Smooth muscle cell (in vitro differentiated cells): ENCODE measurements at regions not wholly inside any gene's neighbourhood (a gene's known extent, or its start where the extent isn't known, plus 50 kb on each side); places are given as distances from the start of the nearest gene placed in this dataset.

Experiments
- DNase-seq: peaks from one replicate; lab custom pipeline; 2025; ENCODE audit not compliant: unreplicated experiment; lab: John Stamatoyannopoulos, UW
- H2AFZ ChIP-seq: fragments of 200-600 bp; sonication (generic); 2 replicates; pipeline ENCODE4 v1.6.0; 2016; ENCODE audit warnings: antibody characterized with exemption, low read depth, mild to moderate bottlenecking
- H3F3A ChIP-seq: fragments of 200-600 bp; sonication (generic); 2 replicates; pipeline ENCODE4 v1.6.0; 2017; ENCODE audit warnings: antibody characterized with exemption, low read depth
- H3K27ac ChIP-seq: fragments of 200-600 bp; sonication (generic); 2 replicates; pipeline ENCODE4 v1.5.1; 2016; ENCODE audit warnings: low read depth, mild to moderate bottlenecking
- H3K27me3 ChIP-seq: fragments of 200-600 bp; sonication (generic); 2 replicates; pipeline ENCODE4 v1.6.1; 2016; ENCODE audit warnings: low read depth, mild to moderate bottlenecking
- H3K36me3 ChIP-seq: fragments of 200-600 bp; sonication (generic); 2 replicates; pipeline ENCODE4 v1.5.1; 2016; ENCODE audit warnings: low read depth
- H3K4me1 ChIP-seq: fragments of 200-600 bp; sonication (generic); 2 replicates; pipeline ENCODE4 v1.5.1; 2016; ENCODE audit warnings: low read depth
- H3K4me2 ChIP-seq: fragments of 200-600 bp; sonication (generic); 2 replicates; pipeline ENCODE4 v1.6.0; 2016; ENCODE audit warnings: mild to moderate bottlenecking
- H3K4me3 ChIP-seq: fragments of 200-600 bp; sonication (generic); 2 replicates; pipeline ENCODE4 v1.5.1; 2016; ENCODE audit warnings: mild to moderate bottlenecking
- H3K79me2 ChIP-seq: fragments of 200-600 bp; sonication (generic); 2 replicates; pipeline ENCODE4 v1.6.0; 2016; ENCODE audit warnings: low read depth, mild to moderate bottlenecking
- H3K9ac ChIP-seq: fragments of 200-600 bp; sonication (generic); 2 replicates; pipeline ENCODE4 v1.6.0; 2016; ENCODE audit warnings: low read depth
- H3K9me3 ChIP-seq: fragments of 200-600 bp; sonication (generic); replicated peaks from 2 replicates; pipeline ENCODE4 v1.5.1; 2016; ENCODE audit warnings: low read depth
- H4K20me1 ChIP-seq: fragments of 200-600 bp; sonication (generic); 2 replicates; pipeline ENCODE4 v1.6.0; 2016; ENCODE audit warnings: low read depth
- WGBS: methylation state at CpG from one replicate; pipeline ENCODE4 v1.1.7; 2016; ENCODE audit warnings: low lambda C conversion rate; 5-methylcytosine and 5-hydroxymethylcytosine counted together
- TF ChIP-seq, protein P1 (sequence below): fragments of 200-600 bp; sonication (generic); IDR thresholded peaks from 2 replicates; pipeline ENCODE4 v1.5.1; 2017; ENCODE audit warnings: borderline replicate concordance, mild to moderate bottlenecking, antibody characterized with exemption; ENCODE audit not compliant: insufficient read depth, poor library complexity, severe bottlenecking

DNA sequence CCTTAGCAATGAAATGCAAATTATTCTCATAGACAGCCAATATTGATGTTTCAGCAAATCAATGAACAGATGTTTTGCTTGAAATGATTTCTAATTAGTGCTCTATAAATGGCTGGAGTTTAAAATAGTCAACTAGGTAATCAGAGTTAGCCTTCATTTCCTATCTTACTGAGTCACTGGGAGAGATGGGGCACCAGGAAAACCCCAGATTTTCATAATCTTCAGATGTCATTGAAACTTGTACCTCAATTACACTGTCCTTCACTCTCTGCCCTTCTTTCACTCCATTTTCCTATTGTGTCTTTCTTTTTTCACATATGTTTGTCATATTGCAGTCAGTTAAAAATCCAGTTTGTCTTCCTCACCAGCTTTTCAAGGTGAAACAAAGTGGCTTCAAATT lies 92.7 kb downstream of the C12orf75 start:
- Histone ChIP-seq H3K4me3 (no peak overlapping the region), H3K9ac (no peak overlapping the region), H3K79me2 (no peaks in the 10 kb centered on the region), H3K4me1 (peaks cover 8% of the 10 kb centered on the region), H3K9me3 (no peaks in the 10 kb centered on the region), H3K4me2 (no peak overlapping the region), H4K20me1 (no peaks in the 10 kb centered on the region), H3F3A (peaks cover 4% of the 10 kb centered on the region), H3K27me3 (no peaks in the 10 kb centered on the region), H3K27ac (no peak overlapping the region), H2AFZ (no peak overlapping the region), H3K36me3 (no peaks in the 10 kb centered on the region)
- DNase-seq, result no peak
- TF ChIP-seq, protein P1, sequence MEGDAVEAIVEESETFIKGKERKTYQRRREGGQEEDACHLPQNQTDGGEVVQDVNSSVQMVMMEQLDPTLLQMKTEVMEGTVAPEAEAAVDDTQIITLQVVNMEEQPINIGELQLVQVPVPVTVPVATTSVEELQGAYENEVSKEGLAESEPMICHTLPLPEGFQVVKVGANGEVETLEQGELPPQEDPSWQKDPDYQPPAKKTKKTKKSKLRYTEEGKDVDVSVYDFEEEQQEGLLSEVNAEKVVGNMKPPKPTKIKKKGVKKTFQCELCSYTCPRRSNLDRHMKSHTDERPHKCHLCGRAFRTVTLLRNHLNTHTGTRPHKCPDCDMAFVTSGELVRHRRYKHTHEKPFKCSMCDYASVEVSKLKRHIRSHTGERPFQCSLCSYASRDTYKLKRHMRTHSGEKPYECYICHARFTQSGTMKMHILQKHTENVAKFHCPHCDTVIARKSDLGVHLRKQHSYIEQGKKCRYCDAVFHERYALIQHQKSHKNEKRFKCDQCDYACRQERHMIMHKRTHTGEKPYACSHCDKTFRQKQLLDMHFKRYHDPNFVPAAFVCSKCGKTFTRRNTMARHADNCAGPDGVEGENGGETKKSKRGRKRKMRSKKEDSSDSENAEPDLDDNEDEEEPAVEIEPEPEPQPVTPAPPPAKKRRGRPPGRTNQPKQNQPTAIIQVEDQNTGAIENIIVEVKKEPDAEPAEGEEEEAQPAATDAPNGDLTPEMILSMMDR, result no peak

DNA sequence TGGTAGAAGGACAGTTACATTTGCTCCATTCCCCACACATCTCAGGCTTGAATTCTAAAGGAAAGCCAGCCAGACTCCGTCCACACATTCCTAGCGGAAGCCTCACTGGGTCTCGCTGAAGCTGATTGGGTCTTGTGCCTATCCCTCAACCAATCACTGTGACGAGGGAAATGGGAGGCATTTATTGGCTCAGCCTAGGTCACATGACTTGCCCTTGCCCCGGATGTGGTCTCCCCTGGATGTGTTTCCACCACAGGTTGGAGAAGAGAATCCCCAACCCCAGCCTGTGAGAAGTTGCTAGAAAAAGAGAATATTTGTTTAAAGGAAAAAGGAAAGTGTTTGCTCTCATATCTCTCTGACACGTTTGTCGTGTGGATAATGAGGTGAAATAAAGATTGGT lies 93.4 kb downstream of the C12orf75 start:
- no peaks in the 10 kb centered on the region for H3K36me3 ChIP-seq
- no peak overlapping the region for H2AFZ ChIP-seq
- WGBS, result 98% methylated on average over 7 of the region's 7 CpGs
- no peaks in the 10 kb centered on the region for H4K20me1 ChIP-seq
- peaks cover 2% of the 10 kb centered on the region for H3K4me1 ChIP-seq
- TF ChIP-seq, protein P1, result no peak
- H3K27me3 ChIP-seq, result no peaks in the 10 kb centered on the region
- H3K79me2 ChIP-seq, result no peaks in the 10 kb centered on the region
- no peak overlapping the region for H3K9ac ChIP-seq
- H3K4me2 ChIP-seq, result no peak overlapping the region
- H3K4me3 ChIP-seq, result no peak overlapping the region
- peaks cover 3% of the 10 kb centered on the region for H3F3A ChIP-seq
- DNase-seq, result no peak
- no peak overlapping the region for H3K27ac ChIP-seq
- no peaks in the 10 kb centered on the region for H3K9me3 ChIP-seq

DNA sequence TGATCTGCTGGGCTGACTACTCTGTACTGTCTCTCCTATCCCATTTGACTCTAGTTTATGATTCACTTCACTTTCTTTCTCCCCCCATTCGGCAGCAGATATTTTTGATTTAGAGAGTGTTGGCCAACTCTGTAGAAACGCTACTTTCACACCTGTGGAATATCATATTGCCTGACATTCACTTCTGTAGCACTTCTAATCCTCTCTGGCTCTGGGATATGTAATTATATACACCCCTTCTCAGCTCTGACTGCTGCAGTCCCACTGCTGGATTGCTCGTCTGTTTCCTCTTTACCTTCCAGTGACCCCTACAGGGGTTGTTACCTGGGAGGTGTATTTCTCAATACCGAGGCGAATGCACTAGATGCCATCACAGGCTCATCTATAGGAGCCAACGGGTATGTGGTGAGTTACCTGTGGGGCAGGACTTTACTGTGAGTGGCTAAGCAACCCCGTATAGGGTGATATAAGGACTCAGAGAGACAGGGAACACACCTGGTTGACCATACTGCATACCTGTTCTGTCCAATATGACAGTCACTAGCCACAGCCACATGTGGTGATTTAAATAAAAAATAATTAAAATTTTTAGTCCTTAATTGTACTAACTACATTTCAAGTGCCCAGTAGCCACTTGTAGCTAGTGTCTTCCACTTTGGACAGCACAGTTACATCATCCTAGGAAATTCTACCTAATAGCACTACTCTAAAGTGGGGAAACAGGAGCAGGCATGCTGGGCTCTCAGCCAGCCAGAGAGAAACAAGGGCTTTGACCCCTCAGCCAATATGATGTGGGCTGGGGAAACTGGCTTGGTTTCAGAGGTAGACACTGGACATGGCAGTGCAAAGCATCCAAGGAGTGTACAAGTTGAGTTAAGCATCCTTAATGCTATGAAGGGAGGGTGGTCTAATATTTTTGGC lies 95.0 kb downstream of the C12orf75 start:
- TF ChIP-seq, protein P1, result no peak
- H3K27ac ChIP-seq, result no peak overlapping the region
- no peaks in the 10 kb centered on the region for H3K27me3 ChIP-seq
- no peaks in the 10 kb centered on the region for H4K20me1 ChIP-seq
- no peak overlapping the region for H2AFZ ChIP-seq
- H3K4me1 ChIP-seq, result no peaks in the 10 kb centered on the region
- DNase-seq, result no peak
- no peak overlapping the region for H3K4me3 ChIP-seq
- no peak overlapping the region for H3K4me2 ChIP-seq
- H3K36me3 ChIP-seq, result no peaks in the 10 kb centered on the region
- H3K9me3 ChIP-seq, result no peaks in the 10 kb centered on the region
- no peaks in the 10 kb centered on the region for H3F3A ChIP-seq
- no peak overlapping the region for H3K9ac ChIP-seq
- no peaks in the 10 kb centered on the region for H3K79me2 ChIP-seq
- 93% methylated on average over 7 of the region's 7 CpGs for WGBS

- DNase-seq, result no peak
- Histone ChIP-seq H3K36me3 (no peaks in the 10 kb centered on the region), H3F3A (no peaks in the 10 kb centered on the region), H3K9ac (no peak overlapping the region), H2AFZ (no peak overlapping the region), H3K27ac (no peak overlapping the region), H3K4me3 (no peak overlapping the region), H3K4me2 (no peak overlapping the region), H3K9me3 (no peaks in the 10 kb centered on the region), H3K4me1 (peaks cover 6% of the 10 kb centered on the region), H3K79me2 (no peaks in the 10 kb centered on the region), H4K20me1 (no peaks in the 10 kb centered on the region), H3K27me3 (no peaks in the 10 kb centered on the region)
- over 99% methylated on average over 3 of the region's 3 CpGs for WGBS
- TF ChIP-seq, protein P1, result no peak
Measured at GRCh38 chr12:105426766-105427165, 96.3 kb downstream of the C12orf75 start.
